ENCODE measurements at regions not wholly inside any gene's neighbourhood (a gene's known extent, or its start where the extent isn't known, plus 50 kb on each side); places are given as distances from the start of the nearest gene placed in this dataset.

- ChIA-PET CTCF (no interaction called here), RAD21 (ENCODE audit: unreplicated experiment) (no interaction called here), POLR2A (no interaction called here), SMC1A (ENCODE audit: uncharacterized antibody, unreplicated experiment) (no interaction called here)
- Histone ChIP-seq H2AFZ (ENCODE audit: control insufficient read depth, low read depth, low read length) (no peak overlapping the region), H3K27ac (ENCODE audit: control insufficient read depth, insufficient read depth) (no peak overlapping the region), H4K20me1 (ENCODE audit: control insufficient read depth, insufficient read depth) (no peaks in the 10 kb centered on the region), H3K4me3 (no peak overlapping the region), H3K9ac (ENCODE audit: control insufficient read depth, insufficient read depth, low read length) (no peak overlapping the region), H3K79me2 (ENCODE audit: control insufficient read depth, insufficient read depth, low read length) (no peaks in the 10 kb centered on the region), H3K9me3 (replicated peaks; ENCODE audit: control insufficient read depth, insufficient read depth, low read length) (no peaks in the 10 kb centered on the region), H3K4me2 (ENCODE audit: control insufficient read depth, insufficient read depth) (no peak overlapping the region), H3K36me3 (ENCODE audit: control insufficient read depth in 2 of 2, insufficient read depth in 2 of 2, low read length in 1 of 2) (no peaks in the 10 kb centered on the region), H3K27me3 (replicated peaks in 1 of 2; ENCODE audit: control insufficient read depth in 2 of 2, insufficient read depth in 2 of 2, low read length in 1 of 2) (no peaks in the 10 kb centered on the region), H3K4me1 (ENCODE audit: control insufficient read depth, insufficient read depth, low read length) (no peaks in the 10 kb centered on the region)
- in situ Hi-C loops (cut with MboI), result no loop called here
- intact Hi-C loops (cut with micrococcal nuclease; ENCODE audit: unreplicated experiment), result no loop called here
- FAIRE-seq (no peak), DNase-seq (ENCODE audit: low read depth, low spot score) (no peak), ATAC-seq (no peak)
- no TSS peak for BruUV-seq (replicated peaks)
- WGBS (ENCODE audit: insufficient coverage, insufficient replicate concordance, low lambda C conversion rate, missing lambda C conversion rate), result 44% methylated on average over 1 of the region's 1 CpG
- TF ChIP-seq ZNF207 (IDR thresholded peaks at IDR 0.05; ENCODE audit: borderline replicate concordance), result no peak
Observed at GRCh38 chr4:148814030-148814429, 371.8 kb upstream of the NR3C2 start.

- CTCF ChIA-PET, result no interaction called here
- RAD21 ChIA-PET (ENCODE audit: unreplicated experiment), result no interaction called here
- Histone ChIP-seq H3K27me3 (replicated peaks in 1 of 2; ENCODE audit: control insufficient read depth in 2 of 2, insufficient read depth in 2 of 2, low read length in 1 of 2) (no peaks in the 10 kb centered on the region), H3K4me2 (ENCODE audit: control insufficient read depth, insufficient read depth) (no peak overlapping the region), H3K36me3 (ENCODE audit: control insufficient read depth in 2 of 2, insufficient read depth in 2 of 2, low read length in 1 of 2) (no peaks in the 10 kb centered on the region), H3K27ac (ENCODE audit: control insufficient read depth, insufficient read depth) (no peak overlapping the region), H3K4me1 (ENCODE audit: control insufficient read depth, insufficient read depth, low read length) (no peaks in the 10 kb centered on the region), H3K9ac (ENCODE audit: control insufficient read depth, insufficient read depth, low read length) (no peak overlapping the region), H4K20me1 (ENCODE audit: control insufficient read depth, insufficient read depth) (no peaks in the 10 kb centered on the region), H3K9me3 (replicated peaks; ENCODE audit: control insufficient read depth, insufficient read depth, low read length) (no peaks in the 10 kb centered on the region), H3K4me3 (no peak overlapping the region), H2AFZ (ENCODE audit: control insufficient read depth, low read depth, low read length) (no peak overlapping the region), H3K79me2 (ENCODE audit: control insufficient read depth, insufficient read depth, low read length) (no peaks in the 10 kb centered on the region)
- intact Hi-C loops (cut with micrococcal nuclease; ENCODE audit: unreplicated experiment) (no loop called here), in situ Hi-C loops (cut with MboI) (no loop called here)
- SMC1A ChIA-PET (ENCODE audit: uncharacterized antibody, unreplicated experiment), result no interaction called here
- DNase-seq (ENCODE audit: low read depth, low spot score) (no peak), FAIRE-seq (no peak), ATAC-seq (no peak)
- POLR2A ChIA-PET, result no interaction called here
- no TSS peak for BruUV-seq (replicated peaks)
- TF ChIP-seq SMAD1 (IDR thresholded peaks at IDR 0.05; ENCODE audit: low read depth, partially characterized antibody) (no peak), JUNB (IDR thresholded peaks at IDR 0.05) (peak; percentile 77), FOXM1 (IDR thresholded peaks at IDR 0.05; ENCODE audit: low read depth, low read length) (peak; percentile 58; the same call in 1 of the 2 replicates), ATF2 (IDR thresholded peaks at IDR 0.05; ENCODE audit: low read length) (peak; percentile 50; the same call in 1 of the 2 replicates), ATF7 (IDR thresholded peaks at IDR 0.05; ENCODE audit: low read depth) (peak; percentile 42; the same call in 1 of the 2 replicates), TCF7 (IDR thresholded peaks at IDR 0.05; ENCODE audit: borderline replicate concordance) (peak; percentile 84), RUNX3 (IDR thresholded peaks at IDR 0.05; ENCODE audit: low read length) (peak; percentile 37; the same call in 1 of the 2 replicates), MEF2A (IDR thresholded peaks at IDR 0.05; ENCODE audit: insufficient read depth, low read depth, low read length) (0 out of 2 replicates have a peak, but pooled peaks have one; percentile 32), NFIC (IDR thresholded peaks at IDR 0.05; ENCODE audit: low read depth, low read length) (peak; percentile 67; the same call in 1 of the 2 replicates), ETV6 (conservative IDR thresholded peaks at IDR 0.05 in 1 of 2, IDR thresholded peaks at IDR 0.05 in 1 of 2; ENCODE audit: borderline replicate concordance in 1 of 2, low read depth in 1 of 2) (no peak), PAX5 (IDR thresholded peaks at IDR 0.05; ENCODE audit: borderline replicate concordance, low read depth, low read length) (no peak), USF2 (IDR thresholded peaks at IDR 0.05; ENCODE audit: borderline replicate concordance, low read depth, low read length) (no peak), ZNF217 (IDR thresholded peaks at IDR 0.05) (no peak), ZBED1 (IDR thresholded peaks at IDR 0.05; ENCODE audit: borderline replicate concordance) (peak; percentile 24; the same call in 1 of the 2 replicates), BHLHE40 (IDR thresholded peaks at IDR 0.05; ENCODE audit: borderline replicate concordance in 1 of 2, low read depth in 2 of 2, low read length in 1 of 2) (no peak), CREM (IDR thresholded peaks at IDR 0.05; ENCODE audit: low read depth) (peak; percentile 56; the same call in 1 of the 2 replicates), NFYA (IDR thresholded peaks at IDR 0.05; ENCODE audit: borderline replicate concordance, low read depth, low read length) (no peak)
Observed at GRCh38 chr4:148813289-148813688, 371.1 kb upstream of the NR3C2 start.

All from GM12878 (cell line).